GM12891 (cell line): ENCODE measurements at regions not wholly inside any gene's neighbourhood (a gene's known extent, or its start where the extent isn't known, plus 50 kb on each side); places are given as distances from the start of the nearest gene placed in this dataset.

ENCODE experiments used
- POLR2A ChIP-seq: IDR thresholded peaks from 2 replicates; pipeline ENCODE4 v1.6.1; 2011; ENCODE audit warnings: low read depth, low read length, control low read depth
- POLR2AphosphoS5 ChIP-seq: IDR thresholded peaks from 2 replicates; pipeline ENCODE4 v1.6.1; 2011; ENCODE audit warnings: low read depth, low read length, control low read depth
- SPI1 ChIP-seq: IDR thresholded peaks from 2 replicates; pipeline ENCODE4 v1.6.1; 2011; ENCODE audit warnings: low read depth, low read length, control low read depth
- TAF1 ChIP-seq: IDR thresholded peaks from 2 replicates; pipeline ENCODE4 v1.6.1; 2011; ENCODE audit warnings: low read depth, low read length, control low read depth

GRCh38 chr2:67039058-67039457, 358.1 kb upstream of the ETAA1 start:
- no peak for TF ChIP-seq TAF1
- TF ChIP-seq POLR2AphosphoS5, result no peak
- TF ChIP-seq POLR2A, result no peak
- TF ChIP-seq SPI1, result no peak
